ENCODE measurements at regions not wholly inside any gene's neighbourhood (a gene's known extent, or its start where the extent isn't known, plus 50 kb on each side); places are given as distances from the start of the nearest gene placed in this dataset.
A peak's percentile ranks its signal among the peaks of the same experiment; 100 is the strongest.
"Not testable (repeated sequence)": the region's sequence is repeated elsewhere in the genome, so short reads cannot be mapped to it uniquely, and the experiment has no call there.

- H3K4me3 ChIP-seq (ENCODE audit: low read length) = no peak overlapping the region
- DNase-seq (ENCODE audit: low read depth, low spot score) = no peak
Observed at GRCh38 chr9:106441283-106441682, 421.7 kb upstream of the ZNF462 start.

GRCh38 chr9:106443520-106443919 is 419.4 kb upstream of the ZNF462 start:
- peak; percentile 46 for DNase-seq (ENCODE audit: low read depth, low spot score)
- no peak overlapping the region for H3K4me3 ChIP-seq (ENCODE audit: low read length)

GRCh38 chr9:106445107-106445506 is 417.9 kb upstream of the ZNF462 start:
- no peak for DNase-seq (ENCODE audit: low read depth, low spot score)
- H3K4me3 ChIP-seq (ENCODE audit: low read length) = no peak overlapping the region

GRCh38 chr9:106449336-106449927 is 413.5 kb upstream of the ZNF462 start:
- H3K4me3 ChIP-seq (ENCODE audit: low read length) = no peak overlapping the region
- DNase-seq (ENCODE audit: low read depth, low spot score) = no peak

- DNase-seq (ENCODE audit: low read depth, low spot score) = no peak
- no peak overlapping the region for H3K4me3 ChIP-seq (ENCODE audit: low read length)
Observed at GRCh38 chr9:106450549-106450948, 412.4 kb upstream of the ZNF462 start.

GRCh38 chr9:106451223-106451622 is 411.7 kb upstream of the ZNF462 start:
- no peak overlapping the region for H3K4me3 ChIP-seq (ENCODE audit: low read length)
- no peak for DNase-seq (ENCODE audit: low read depth, low spot score)

- H3K4me3 ChIP-seq (ENCODE audit: low read length) = no peak overlapping the region
Observed at GRCh38 chr9:106456581-106456980, 406.4 kb upstream of the ZNF462 start.

GRCh38 chr9:106467113-106467864 is 395.7 kb upstream of the ZNF462 start:
- peak; percentile 28 for DNase-seq (ENCODE audit: low read depth, low spot score)
- no peak overlapping the region for H3K4me3 ChIP-seq (ENCODE audit: low read length)

More at GRCh38 chr9:106456581-106456980, 406.4 kb upstream of the ZNF462 start:
- DNase-seq (ENCODE audit: low read depth, low spot score) = no peak

GRCh38 chr9:106467865-106468164 is 395.2 kb upstream of the ZNF462 start:
- H3K4me3 ChIP-seq (ENCODE audit: low read length) = no peak overlapping the region
- DNase-seq (ENCODE audit: low read depth, low spot score) = no peak

GRCh38 chr9:106468431-106468830 is 394.5 kb upstream of the ZNF462 start:
- DNase-seq (ENCODE audit: low read depth, low spot score) = no peak
- H3K4me3 ChIP-seq (ENCODE audit: low read length) = no peak overlapping the region

- DNase-seq (ENCODE audit: low read depth, low spot score) = no peak
- no peak overlapping the region for H3K4me3 ChIP-seq (ENCODE audit: low read length)
Observed at GRCh38 chr9:106478312-106478711, 384.7 kb upstream of the ZNF462 start.

- DNase-seq (ENCODE audit: low read depth, low spot score) = no peak
- no peak overlapping the region for H3K4me3 ChIP-seq (ENCODE audit: low read length)
Observed at GRCh38 chr9:106478727-106479126, 384.2 kb upstream of the ZNF462 start.

GRCh38 chr9:106479679-106480078 is 383.3 kb upstream of the ZNF462 start:
- no peak overlapping the region for H3K4me3 ChIP-seq (ENCODE audit: low read length)
- no peak for DNase-seq (ENCODE audit: low read depth, low spot score)

- peak; percentile 18 for DNase-seq (ENCODE audit: low read depth, low spot score)
- no peak overlapping the region for H3K4me3 ChIP-seq (ENCODE audit: low read length)
Observed at GRCh38 chr9:106481013-106481609, 381.9 kb upstream of the ZNF462 start.

GRCh38 chr9:106482733-106483132 is 380.2 kb upstream of the ZNF462 start:
- DNase-seq (ENCODE audit: low read depth, low spot score) = no peak
- no peak overlapping the region for H3K4me3 ChIP-seq (ENCODE audit: low read length)

- H3K4me3 ChIP-seq (ENCODE audit: low read length) = no peak overlapping the region
- no peak for DNase-seq (ENCODE audit: low read depth, low spot score)
Observed at GRCh38 chr9:106486685-106487084, 376.3 kb upstream of the ZNF462 start.

- peak; percentile 12 for DNase-seq (ENCODE audit: low read depth, low spot score)
Observed at GRCh38 chr9:106487266-106487665, 375.7 kb upstream of the ZNF462 start.

GRCh38 chr9:106492126-106492525 is 370.8 kb upstream of the ZNF462 start:
- H3K4me3 ChIP-seq (ENCODE audit: low read length); DNase-seq (ENCODE audit: low read depth, low spot score): not testable (repeated sequence)

More at GRCh38 chr9:106487266-106487665, 375.7 kb upstream of the ZNF462 start:
- no peak overlapping the region for H3K4me3 ChIP-seq (ENCODE audit: low read length)

- H3K4me3 ChIP-seq (ENCODE audit: low read length) = no peak overlapping the region
- no peak for DNase-seq (ENCODE audit: low read depth, low spot score)
Observed at GRCh38 chr9:106500171-106500570, 362.8 kb upstream of the ZNF462 start.

- not testable (repeated sequence) for H3K4me3 ChIP-seq (ENCODE audit: low read length); DNase-seq (ENCODE audit: low read depth, low spot score)
Observed at GRCh38 chr9:106501210-106501609, 361.8 kb upstream of the ZNF462 start.

GRCh38 chr9:106502930-106503329 is 360.0 kb upstream of the ZNF462 start:
- no peak for DNase-seq (ENCODE audit: low read depth, low spot score)
- no peak overlapping the region for H3K4me3 ChIP-seq (ENCODE audit: low read length)
